Loucy (cell line): ENCODE measurements at regions not wholly inside any gene's neighbourhood (a gene's known extent, or its start where the extent isn't known, plus 50 kb on each side); places are given as distances from the start of the nearest gene placed in this dataset.

ENCODE experiments used
- H2AFZ ChIP-seq: fragments of 200-600 bp; sonication (generic); 2 replicates; pipeline ENCODE4 v1.6.0; 2016; ENCODE audit warnings: antibody characterized with exemption, mild to moderate bottlenecking, low read length, moderate library complexity
- H3F3A ChIP-seq: fragments of 200-600 bp; 2 replicates; pipeline ENCODE4 v1.6.0; 2016; ENCODE audit warnings: antibody characterized with exemption, low read depth, mild to moderate bottlenecking
- H3K27me3 ChIP-seq: fragments of 200-600 bp; sonication (generic); 2 replicates; pipeline ENCODE4 v1.6.1; 2014; ENCODE audit warnings: low read length, mild to moderate bottlenecking; ENCODE audit not compliant: insufficient read depth, poor library complexity, severe bottlenecking
- H3K36me3 ChIP-seq: fragments of 200-600 bp; sonication (generic); 2 replicates; pipeline ENCODE4 v1.6.1; 2016; ENCODE audit warnings: low read length; ENCODE audit not compliant: insufficient read depth
- H3K4me1 ChIP-seq: fragments of 200-600 bp; sonication (generic); 2 replicates; pipeline ENCODE4 v1.5.1; 2014; ENCODE audit warnings: low read length, mild to moderate bottlenecking; ENCODE audit not compliant: insufficient read depth, poor library complexity, severe bottlenecking
- H3K4me2 ChIP-seq: fragments of 200-600 bp; sonication (generic); 2 replicates; pipeline ENCODE4 v1.6.0; 2014; ENCODE audit warnings: antibody characterized with exemption, low read length, low read depth, mild to moderate bottlenecking; ENCODE audit not compliant: poor library complexity, severe bottlenecking
- H3K4me3 ChIP-seq: fragments of 200-600 bp; sonication (generic); 2 replicates; pipeline ENCODE4 v1.5.1; 2014; ENCODE audit warnings: low read length, mild to moderate bottlenecking, mixed read lengths; ENCODE audit not compliant: poor library complexity, severe bottlenecking
- H3K79me2 ChIP-seq: fragments of 200-600 bp; sonication (generic); 2 replicates; pipeline ENCODE4 v1.6.1; 2014; ENCODE audit warnings: low read length; ENCODE audit not compliant: insufficient read depth
- H3K9ac ChIP-seq: fragments of 200-600 bp; sonication (generic); 2 replicates; pipeline ENCODE4 v1.6.0; 2014; ENCODE audit warnings: mild to moderate bottlenecking, low read depth, low read length, moderate library complexity; ENCODE audit not compliant: poor library complexity, severe bottlenecking
- H3K9me2 ChIP-seq: fragments of 200-600 bp; sonication (generic); replicated peaks from 2 replicates; pipeline ENCODE4 v1.6.1; 2016; ENCODE audit warnings: low read depth, low read length, mixed read lengths
- H3K9me3 ChIP-seq: fragments of 200-600 bp; sonication (generic); 2 replicates; pipeline ENCODE4 v1.6.1; 2014; ENCODE audit warnings: mild to moderate bottlenecking, antibody characterized with exemption, low read length, low read depth; ENCODE audit not compliant: insufficient read depth
- H4K20me1 ChIP-seq: fragments of 200-600 bp; sonication (generic); 2 replicates; pipeline ENCODE4 v1.6.0; 2014; ENCODE audit warnings: antibody characterized with exemption, low read length, mild to moderate bottlenecking; ENCODE audit not compliant: insufficient read depth, poor library complexity, severe bottlenecking
- EZH2phosphoT487 ChIP-seq: fragments of 200-600 bp; IDR thresholded peaks from 2 replicates; pipeline ENCODE4 v1.6.1; 2018; ENCODE audit warnings: antibody characterized with exemption, mild to moderate bottlenecking, moderate library complexity, borderline replicate concordance
- TF ChIP-seq, protein P1 (sequence below): fragments of 200-600 bp; sonication (generic); conservative IDR thresholded peaks from 2 replicates; pipeline ENCODE4 v1.5.1; 2014; ENCODE audit warnings: mild to moderate bottlenecking, antibody characterized with exemption, low read length

- Histone ChIP-seq H3K9ac (no peak overlapping the region), H3K27me3 (no peaks in the 10 kb centered on the region), H3F3A (no peaks in the 10 kb centered on the region), H3K4me3 (no peak overlapping the region), H2AFZ (no peak overlapping the region), H3K79me2 (no peaks in the 10 kb centered on the region), H3K9me3 (no peaks in the 10 kb centered on the region), H3K4me2 (no peak overlapping the region), H3K9me2 (no peaks in the 10 kb centered on the region), H4K20me1 (no peaks in the 10 kb centered on the region), H3K36me3 (no peaks in the 10 kb centered on the region), H3K4me1 (no peaks in the 10 kb centered on the region)
- TF ChIP-seq EZH2phosphoT487, result no peak
- TF ChIP-seq, protein P1, sequence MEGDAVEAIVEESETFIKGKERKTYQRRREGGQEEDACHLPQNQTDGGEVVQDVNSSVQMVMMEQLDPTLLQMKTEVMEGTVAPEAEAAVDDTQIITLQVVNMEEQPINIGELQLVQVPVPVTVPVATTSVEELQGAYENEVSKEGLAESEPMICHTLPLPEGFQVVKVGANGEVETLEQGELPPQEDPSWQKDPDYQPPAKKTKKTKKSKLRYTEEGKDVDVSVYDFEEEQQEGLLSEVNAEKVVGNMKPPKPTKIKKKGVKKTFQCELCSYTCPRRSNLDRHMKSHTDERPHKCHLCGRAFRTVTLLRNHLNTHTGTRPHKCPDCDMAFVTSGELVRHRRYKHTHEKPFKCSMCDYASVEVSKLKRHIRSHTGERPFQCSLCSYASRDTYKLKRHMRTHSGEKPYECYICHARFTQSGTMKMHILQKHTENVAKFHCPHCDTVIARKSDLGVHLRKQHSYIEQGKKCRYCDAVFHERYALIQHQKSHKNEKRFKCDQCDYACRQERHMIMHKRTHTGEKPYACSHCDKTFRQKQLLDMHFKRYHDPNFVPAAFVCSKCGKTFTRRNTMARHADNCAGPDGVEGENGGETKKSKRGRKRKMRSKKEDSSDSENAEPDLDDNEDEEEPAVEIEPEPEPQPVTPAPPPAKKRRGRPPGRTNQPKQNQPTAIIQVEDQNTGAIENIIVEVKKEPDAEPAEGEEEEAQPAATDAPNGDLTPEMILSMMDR, result no peak
Observed at GRCh38 chr2:53582556-53582955, 185.0 kb upstream of the CHAC2 start.

GRCh38 chr2:53576166-53576565 is 191.4 kb upstream of the CHAC2 start:
- Histone ChIP-seq H3K9me2 (no peaks in the 10 kb centered on the region), H3K9ac (no peak overlapping the region), H2AFZ (no peak overlapping the region), H3F3A (no peaks in the 10 kb centered on the region), H3K79me2 (no peaks in the 10 kb centered on the region), H3K9me3 (no peaks in the 10 kb centered on the region), H3K36me3 (no peaks in the 10 kb centered on the region), H3K4me3 (no peak overlapping the region), H3K4me2 (no peak overlapping the region), H3K27me3 (no peaks in the 10 kb centered on the region), H4K20me1 (no peaks in the 10 kb centered on the region), H3K4me1 (no peaks in the 10 kb centered on the region)
- TF ChIP-seq, protein P1, result no peak
- TF ChIP-seq EZH2phosphoT487, result no peak

DNA sequence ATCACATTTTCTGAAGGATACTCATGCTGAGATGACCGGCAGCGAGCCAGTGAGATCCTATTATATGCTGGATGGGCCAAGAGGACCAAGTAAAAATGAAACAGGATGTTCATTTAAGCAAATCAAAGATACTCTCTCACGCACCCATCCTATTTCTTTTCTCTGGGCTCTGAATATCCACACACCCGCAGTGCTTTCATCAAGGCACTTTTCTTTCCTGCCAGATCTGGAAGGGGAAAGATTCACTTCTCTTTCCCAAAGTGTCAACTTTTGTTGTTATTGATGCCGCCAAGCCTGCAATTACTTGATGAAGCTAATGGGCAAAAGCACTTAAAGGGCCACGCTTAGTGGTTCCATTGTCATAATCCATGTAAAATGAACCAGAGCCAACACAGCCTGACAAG is 191.9 kb upstream of the CHAC2 start:
- Histone ChIP-seq H3K9ac (no peak overlapping the region), H3K9me3 (no peaks in the 10 kb centered on the region)

More for the DNA sequence above, 191.9 kb upstream of the CHAC2 start:
- TF ChIP-seq, protein P1, result no peak
- TF ChIP-seq EZH2phosphoT487, result no peak
- H3K4me3 ChIP-seq, result no peak overlapping the region
- no peaks in the 10 kb centered on the region for H4K20me1 ChIP-seq
- no peaks in the 10 kb centered on the region for H3K9me2 ChIP-seq
- no peaks in the 10 kb centered on the region for H3K79me2 ChIP-seq
- H3K4me2 ChIP-seq, result no peak overlapping the region
- no peak overlapping the region for H2AFZ ChIP-seq
- no peaks in the 10 kb centered on the region for H3K36me3 ChIP-seq
- no peaks in the 10 kb centered on the region for H3K4me1 ChIP-seq
- no peaks in the 10 kb centered on the region for H3K27me3 ChIP-seq
- H3F3A ChIP-seq, result no peaks in the 10 kb centered on the region
